ENCODE measurements at regions not wholly inside any gene's neighbourhood (a gene's known extent, or its start where the extent isn't known, plus 50 kb on each side); places are given as distances from the start of the nearest gene placed in this dataset.
A peak's percentile ranks its signal among the peaks of the same experiment; 100 is the strongest.

DNA sequence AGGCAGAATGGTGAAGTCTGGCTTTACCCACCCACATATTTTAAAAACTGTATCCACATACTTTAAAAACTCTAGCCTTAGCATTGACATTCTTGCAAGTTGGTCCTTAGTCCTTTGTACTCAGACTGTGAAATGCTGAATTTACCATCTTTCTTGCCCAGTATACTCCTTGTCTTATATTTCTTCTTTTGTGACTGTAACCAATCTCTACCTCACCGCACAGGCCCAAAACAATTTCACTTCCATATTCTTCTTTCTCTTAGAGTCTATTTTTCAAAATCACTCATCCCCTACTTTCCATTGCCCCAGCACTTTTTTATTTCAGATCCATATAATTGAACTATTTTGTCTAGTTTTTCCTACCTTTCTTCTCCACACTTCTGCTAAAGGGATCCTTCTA, 892.4 kb upstream of the B3GALT2 start:
- no peak for ATAC-seq (ENCODE audit: insufficient read depth, low FRiP score)
- Histone ChIP-seq H3K4me3 (no peak overlapping the region), H3K9ac (ENCODE audit: insufficient read depth in 1 of 2, low read length in 2 of 2) (no peak overlapping the region), H3K27me3 (ENCODE audit: control insufficient read depth in 3 of 3, insufficient read depth in 3 of 3, low read length in 2 of 3) (no peaks in the 10 kb centered on the region), H3K36me3 (ENCODE audit: control insufficient read depth in 4 of 4, insufficient read depth in 4 of 4, low read length in 4 of 4) (no peaks in the 10 kb centered on the region), H3K9me3 (ENCODE audit: control insufficient read depth in 4 of 4, insufficient read depth in 3 of 4, low read length in 3 of 4) (peaks cover 0 to 3% (median 0%) of the 10 kb centered on the region in 4 donors), H3K27ac (ENCODE audit: low read depth in 1 of 2, low read length in 1 of 2) (no peak overlapping the region), H3K4me1 (ENCODE audit: control insufficient read depth in 5 of 5, insufficient read depth in 5 of 5, low read length in 5 of 5) (no peaks in the 10 kb centered on the region)
- TF ChIP-seq, protein P1, sequence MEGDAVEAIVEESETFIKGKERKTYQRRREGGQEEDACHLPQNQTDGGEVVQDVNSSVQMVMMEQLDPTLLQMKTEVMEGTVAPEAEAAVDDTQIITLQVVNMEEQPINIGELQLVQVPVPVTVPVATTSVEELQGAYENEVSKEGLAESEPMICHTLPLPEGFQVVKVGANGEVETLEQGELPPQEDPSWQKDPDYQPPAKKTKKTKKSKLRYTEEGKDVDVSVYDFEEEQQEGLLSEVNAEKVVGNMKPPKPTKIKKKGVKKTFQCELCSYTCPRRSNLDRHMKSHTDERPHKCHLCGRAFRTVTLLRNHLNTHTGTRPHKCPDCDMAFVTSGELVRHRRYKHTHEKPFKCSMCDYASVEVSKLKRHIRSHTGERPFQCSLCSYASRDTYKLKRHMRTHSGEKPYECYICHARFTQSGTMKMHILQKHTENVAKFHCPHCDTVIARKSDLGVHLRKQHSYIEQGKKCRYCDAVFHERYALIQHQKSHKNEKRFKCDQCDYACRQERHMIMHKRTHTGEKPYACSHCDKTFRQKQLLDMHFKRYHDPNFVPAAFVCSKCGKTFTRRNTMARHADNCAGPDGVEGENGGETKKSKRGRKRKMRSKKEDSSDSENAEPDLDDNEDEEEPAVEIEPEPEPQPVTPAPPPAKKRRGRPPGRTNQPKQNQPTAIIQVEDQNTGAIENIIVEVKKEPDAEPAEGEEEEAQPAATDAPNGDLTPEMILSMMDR (IDR thresholded peaks at IDR 0.05; ENCODE audit: control extremely low read depth, extremely low read depth): no peak
- 91 to 94% methylated on average over 1 of the region's 1 CpG for whole genome bisulfite sequencing, 2 donors
- no peak for DNase-seq

DNA sequence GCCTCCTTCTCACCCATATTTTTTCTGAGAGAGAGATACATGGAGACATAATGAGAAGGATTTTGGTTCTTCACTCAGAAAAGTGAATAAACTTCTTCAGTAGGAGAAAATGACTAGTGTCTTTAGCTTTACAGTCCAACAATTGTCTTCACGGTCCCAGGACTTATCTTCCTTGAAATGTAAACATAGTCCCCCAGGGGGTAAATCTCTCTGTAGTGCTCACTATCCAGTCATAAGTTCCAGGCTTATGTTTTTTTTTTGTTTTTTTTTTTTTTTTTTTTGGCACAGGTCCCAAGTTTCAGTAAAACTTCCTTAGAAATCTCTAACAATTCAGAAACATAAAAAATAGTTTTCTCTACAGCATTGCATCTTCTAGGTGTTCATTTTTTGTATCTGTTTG, 890.2 kb upstream of the B3GALT2 start:
- TF ChIP-seq, protein P1 (IDR thresholded peaks at IDR 0.05; ENCODE audit: control extremely low read depth, extremely low read depth): no peak

DNA sequence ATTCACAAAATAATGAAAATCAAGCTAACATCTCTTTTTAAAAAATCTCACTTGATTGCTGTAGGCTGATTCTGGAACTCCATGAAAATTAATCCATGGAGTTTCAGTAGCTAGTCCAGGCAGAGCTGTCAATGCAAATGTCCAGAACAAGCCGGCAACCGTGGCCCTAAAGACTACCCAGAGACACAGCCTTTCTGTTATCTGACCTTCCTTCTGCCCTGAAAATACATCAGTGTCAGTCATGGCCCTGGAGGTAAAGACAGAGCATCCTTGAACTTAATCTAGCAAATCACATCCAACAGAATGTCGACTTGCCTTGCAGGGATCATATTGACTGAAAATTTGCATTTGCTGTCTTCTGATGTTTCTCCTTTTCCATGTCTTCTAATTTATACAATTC, 887.4 kb upstream of the B3GALT2 start:
- no peak overlapping the region for H3K4me3 ChIP-seq
- DNase-seq (no peak), ATAC-seq (ENCODE audit: insufficient read depth, low FRiP score) (no peak)
- no peaks in the 10 kb centered on the region for H3K27me3 ChIP-seq (ENCODE audit: control insufficient read depth in 3 of 3, insufficient read depth in 3 of 3, low read length in 2 of 3)
- WGBS, 2 donors: 71 to 81% methylated on average over 3 of the region's 3 CpGs
- no peaks in the 10 kb centered on the region for H3K36me3 ChIP-seq (ENCODE audit: control insufficient read depth in 4 of 4, insufficient read depth in 4 of 4, low read length in 4 of 4)
- no peak overlapping the region for H3K9ac ChIP-seq (ENCODE audit: insufficient read depth in 1 of 2, low read length in 2 of 2)
- H3K4me1 ChIP-seq (ENCODE audit: control insufficient read depth in 5 of 5, insufficient read depth in 5 of 5, low read length in 5 of 5): peaks cover 0 to 3% (median 0%) of the 10 kb centered on the region in 5 donors
- TF ChIP-seq, protein P1 (IDR thresholded peaks at IDR 0.05; ENCODE audit: control extremely low read depth, extremely low read depth): no peak
- H3K27ac ChIP-seq (ENCODE audit: low read depth in 1 of 2, low read length in 1 of 2): no peak overlapping the region
- H3K9me3 ChIP-seq (ENCODE audit: control insufficient read depth in 4 of 4, insufficient read depth in 3 of 4, low read length in 3 of 4): peaks cover 0 to 3% (median 0%) of the 10 kb centered on the region in 4 donors

More for the DNA sequence above, 890.2 kb upstream of the B3GALT2 start:
- Histone ChIP-seq H3K9ac (ENCODE audit: insufficient read depth in 1 of 2, low read length in 2 of 2) (no peak overlapping the region), H3K4me1 (ENCODE audit: control insufficient read depth in 5 of 5, insufficient read depth in 5 of 5, low read length in 5 of 5) (no peaks in the 10 kb centered on the region), H3K36me3 (ENCODE audit: control insufficient read depth in 4 of 4, insufficient read depth in 4 of 4, low read length in 4 of 4) (no peaks in the 10 kb centered on the region), H3K27me3 (ENCODE audit: control insufficient read depth in 3 of 3, insufficient read depth in 3 of 3, low read length in 2 of 3) (no peaks in the 10 kb centered on the region), H3K27ac (ENCODE audit: low read depth in 1 of 2, low read length in 1 of 2) (no peak overlapping the region), H3K4me3 (no peak overlapping the region), H3K9me3 (ENCODE audit: control insufficient read depth in 4 of 4, insufficient read depth in 3 of 4, low read length in 3 of 4) (peaks cover 0 to 3% (median 0%) of the 10 kb centered on the region in 4 donors)
- DNase-seq: no peak
- 45 to 48% methylated on average over 1 of the region's 1 CpG for WGBS, 2 donors
- no peak for ATAC-seq (ENCODE audit: insufficient read depth, low FRiP score)

DNA sequence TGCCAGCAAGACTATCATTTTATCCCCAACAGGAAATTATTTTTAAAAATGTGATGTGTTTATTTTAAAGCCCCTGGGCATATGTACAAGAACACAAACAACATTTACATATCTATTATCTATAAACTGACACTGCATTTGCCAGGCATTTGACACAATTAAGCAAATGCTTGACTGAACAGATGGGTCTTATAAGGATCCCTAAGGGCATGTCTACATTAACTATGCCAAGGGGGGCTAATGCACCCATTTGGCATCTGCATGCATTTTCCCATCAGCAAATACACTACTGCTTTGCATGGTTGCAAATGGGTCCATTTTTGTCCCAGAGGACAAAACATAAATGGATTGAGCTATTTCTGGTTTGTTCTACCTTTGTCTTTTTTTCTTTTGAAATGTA, 884.8 kb upstream of the B3GALT2 start:
- H3K4me3 ChIP-seq: no peak overlapping the region
- H3K4me1 ChIP-seq (ENCODE audit: control insufficient read depth in 5 of 5, insufficient read depth in 5 of 5, low read length in 5 of 5): peaks cover 0 to 5% (median 0%) of the 10 kb centered on the region in 5 donors
- no peak overlapping the region for H3K27ac ChIP-seq (ENCODE audit: low read depth in 1 of 2, low read length in 1 of 2)
- H3K9ac ChIP-seq (ENCODE audit: insufficient read depth in 1 of 2, low read length in 2 of 2): no peak overlapping the region
- H3K27me3 ChIP-seq (ENCODE audit: control insufficient read depth in 3 of 3, insufficient read depth in 3 of 3, low read length in 2 of 3): no peaks in the 10 kb centered on the region
- no peaks in the 10 kb centered on the region for H3K9me3 ChIP-seq (ENCODE audit: control insufficient read depth in 4 of 4, insufficient read depth in 3 of 4, low read length in 3 of 4)
- TF ChIP-seq, protein P1 (IDR thresholded peaks at IDR 0.05; ENCODE audit: control extremely low read depth, extremely low read depth): no peak
- ATAC-seq (ENCODE audit: insufficient read depth, low FRiP score): no peak
- H3K36me3 ChIP-seq (ENCODE audit: control insufficient read depth in 4 of 4, insufficient read depth in 4 of 4, low read length in 4 of 4): no peaks in the 10 kb centered on the region
- peak in 2 of 3 donors; percentile 11 to 13 for DNase-seq

Data from lung (tissue), 11 donors.